PFSK-1 (cell line): ENCODE measurements at regions not wholly inside any gene's neighbourhood (a gene's known extent, or its start where the extent isn't known, plus 50 kb on each side); places are given as distances from the start of the nearest gene placed in this dataset.

ENCODE experiments used
- FOXP2 ChIP-seq: optimal IDR thresholded peaks from 2 replicates; pipeline ENCODE3; 2011; ENCODE audit warnings: borderline replicate concordance, control low read depth, inconsistent platforms; ENCODE audit not compliant: insufficient read depth; ENCODE audit errors: extremely low read length, extremely low read depth
- POLR2AphosphoS5 ChIP-seq: IDR thresholded peaks from 2 replicates; pipeline ENCODE4 v1.6.1; 2012; ENCODE audit warnings: low read depth, mild to moderate bottlenecking, control low read depth, low read length, moderate library complexity
- SIN3A ChIP-seq: IDR thresholded peaks from 2 replicates; pipeline ENCODE4 v1.6.1; 2012; ENCODE audit warnings: mild to moderate bottlenecking, low read length, moderate library complexity, borderline replicate concordance; ENCODE audit not compliant: insufficient read depth
- TF ChIP-seq, protein P1 (sequence below), 2 experiments: IDR thresholded peaks; 2 replicates each; pipeline versions ENCODE4 v1.6.1 to v1.8.0; 2011 to 2012; ENCODE audit warnings: low read depth in 2 of 2, low read length in 2 of 2, control low read depth in 1 of 2, inconsistent platforms in 1 of 2, mild to moderate bottlenecking in 1 of 2, moderate library complexity in 1 of 2; ENCODE audit not compliant: insufficient read depth in 1 of 2

DNA sequence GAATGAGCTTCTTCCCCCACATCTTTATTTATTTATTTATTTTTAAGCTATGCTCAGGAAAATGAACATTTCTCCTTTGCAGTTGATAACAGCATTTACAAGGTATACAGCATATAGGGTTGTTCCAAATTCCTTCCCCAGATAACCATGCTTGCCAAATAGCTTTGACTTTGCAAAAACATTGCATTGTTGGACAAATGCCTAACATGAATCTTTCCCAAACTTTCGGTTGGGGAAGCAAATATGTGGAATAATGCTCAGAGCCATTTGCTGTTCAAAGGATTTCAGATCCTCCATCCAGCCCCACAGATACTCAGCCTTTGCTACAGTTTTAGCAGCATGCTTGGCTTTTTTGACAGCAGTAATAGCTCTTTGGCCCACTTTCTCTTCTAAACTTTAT is 127.2 kb upstream of the AGA start:
- TF ChIP-seq, protein P1, sequence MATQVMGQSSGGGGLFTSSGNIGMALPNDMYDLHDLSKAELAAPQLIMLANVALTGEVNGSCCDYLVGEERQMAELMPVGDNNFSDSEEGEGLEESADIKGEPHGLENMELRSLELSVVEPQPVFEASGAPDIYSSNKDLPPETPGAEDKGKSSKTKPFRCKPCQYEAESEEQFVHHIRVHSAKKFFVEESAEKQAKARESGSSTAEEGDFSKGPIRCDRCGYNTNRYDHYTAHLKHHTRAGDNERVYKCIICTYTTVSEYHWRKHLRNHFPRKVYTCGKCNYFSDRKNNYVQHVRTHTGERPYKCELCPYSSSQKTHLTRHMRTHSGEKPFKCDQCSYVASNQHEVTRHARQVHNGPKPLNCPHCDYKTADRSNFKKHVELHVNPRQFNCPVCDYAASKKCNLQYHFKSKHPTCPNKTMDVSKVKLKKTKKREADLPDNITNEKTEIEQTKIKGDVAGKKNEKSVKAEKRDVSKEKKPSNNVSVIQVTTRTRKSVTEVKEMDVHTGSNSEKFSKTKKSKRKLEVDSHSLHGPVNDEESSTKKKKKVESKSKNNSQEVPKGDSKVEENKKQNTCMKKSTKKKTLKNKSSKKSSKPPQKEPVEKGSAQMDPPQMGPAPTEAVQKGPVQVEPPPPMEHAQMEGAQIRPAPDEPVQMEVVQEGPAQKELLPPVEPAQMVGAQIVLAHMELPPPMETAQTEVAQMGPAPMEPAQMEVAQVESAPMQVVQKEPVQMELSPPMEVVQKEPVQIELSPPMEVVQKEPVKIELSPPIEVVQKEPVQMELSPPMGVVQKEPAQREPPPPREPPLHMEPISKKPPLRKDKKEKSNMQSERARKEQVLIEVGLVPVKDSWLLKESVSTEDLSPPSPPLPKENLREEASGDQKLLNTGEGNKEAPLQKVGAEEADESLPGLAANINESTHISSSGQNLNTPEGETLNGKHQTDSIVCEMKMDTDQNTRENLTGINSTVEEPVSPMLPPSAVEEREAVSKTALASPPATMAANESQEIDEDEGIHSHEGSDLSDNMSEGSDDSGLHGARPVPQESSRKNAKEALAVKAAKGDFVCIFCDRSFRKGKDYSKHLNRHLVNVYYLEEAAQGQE (IDR thresholded peaks at IDR 0.05; ENCODE audit: insufficient read depth in 1 of 2, low read depth in 2 of 2, low read length in 2 of 2) = no peak
- TF ChIP-seq POLR2AphosphoS5 = no peak
- no peak for TF ChIP-seq FOXP2
- no peak for TF ChIP-seq SIN3A
